Gastrocnemius medialis (tissue), 4 donors: ENCODE measurements at regions not wholly inside any gene's neighbourhood (a gene's known extent, or its start where the extent isn't known, plus 50 kb on each side); places are given as distances from the start of the nearest gene placed in this dataset.

Experiments
- ATAC-seq, 2 donors: fragments of 150-250 bp; one replicate each; pipeline ENCODE4 v1.9.1; 2016
- DNase-seq, 2 donors: peaks; one replicate each; pipeline ENCODE4 v3.0.0-alpha.2; 2019
- H3K27ac ChIP-seq, 4 donors: fragments of 200-600 bp; sonication (generic); 1 replicate in 1 of 4; 2 replicates in 3 of 4; pipeline ENCODE4 v1.5.1; 2016 to 2018; ENCODE audit warnings: mild to moderate bottlenecking in 2 of 4, moderate library complexity in 1 of 4
- H3K27me3 ChIP-seq, 3 donors: fragments of 200-600 bp; sonication (generic) in 2 of 3; 1 replicate in 1 of 3; 2 replicates in 2 of 3; pipeline versions ENCODE4 v1.5.1 to v1.6.0; 2016 to 2019; ENCODE audit warnings: mild to moderate bottlenecking in 1 of 3, moderate library complexity in 1 of 3
- H3K36me3 ChIP-seq, 2 donors: fragments of 200-600 bp; sonication (generic) in 1 of 2; one replicate each; pipeline ENCODE4 v1.5.1; 2017 to 2018
- H3K4me1 ChIP-seq, 2 donors: fragments of 200-600 bp; sonication (generic) in 1 of 2; one replicate each; pipeline ENCODE4 v1.5.1; 2016 to 2017; ENCODE audit warnings: mild to moderate bottlenecking in 2 of 2
- H3K4me3 ChIP-seq, 4 donors: fragments of 200-600 bp; sonication (generic) in 3 of 4; 1 replicate in 1 of 4; 2 replicates in 3 of 4; pipeline ENCODE4 v1.5.1; 2016 to 2019; ENCODE audit warnings: mild to moderate bottlenecking in 2 of 4
- H3K9me3 ChIP-seq, 3 donors: fragments of 200-600 bp; sonication (generic) in 2 of 3; 1 replicate in 1 of 3; 2 replicates in 2 of 3; pipeline ENCODE4 v1.5.1; 2016 to 2019
- POLR2A ChIP-seq, 2 donors: fragments of 450-650 bp; IDR thresholded peaks; one replicate each; pipeline ENCODE4 v1.6.1; 2017; ENCODE audit warnings: antibody characterized with exemption in 2 of 2, mild to moderate bottlenecking in 2 of 2, moderate library complexity in 2 of 2
- in situ Hi-C, 4 donors: fragments of 200-750 bp; cut with MboI; loops; one replicate each; pipeline versions ENCODE4 v1.15.0 to v1.8.0; 2017; ENCODE audit warnings: low sequenced_read_pairs in 4 of 4
- intact Hi-C: fragments of 100-400 bp; cut with DNase I; formaldehyde crosslinking; loops from one replicate; pipeline ENCODE4 v1.15.1; 2023; ENCODE audit warnings: low total_unique reads
- TF ChIP-seq, protein P1 (sequence below), 5 experiments: fragments of 450-650 bp in 3 of 5; fragments of 200-600 bp in 2 of 5; sonication (generic) in 2 of 5; IDR thresholded peaks in 4 of 5; conservative IDR thresholded peaks in 1 of 5; 1 replicate in 4 of 5; 2 replicates in 1 of 5; pipeline ENCODE4 v1.5.1; 2016 to 2019; ENCODE audit warnings: antibody characterized with exemption in 5 of 5, mild to moderate bottlenecking in 3 of 5, moderate library complexity in 3 of 5

DNA sequence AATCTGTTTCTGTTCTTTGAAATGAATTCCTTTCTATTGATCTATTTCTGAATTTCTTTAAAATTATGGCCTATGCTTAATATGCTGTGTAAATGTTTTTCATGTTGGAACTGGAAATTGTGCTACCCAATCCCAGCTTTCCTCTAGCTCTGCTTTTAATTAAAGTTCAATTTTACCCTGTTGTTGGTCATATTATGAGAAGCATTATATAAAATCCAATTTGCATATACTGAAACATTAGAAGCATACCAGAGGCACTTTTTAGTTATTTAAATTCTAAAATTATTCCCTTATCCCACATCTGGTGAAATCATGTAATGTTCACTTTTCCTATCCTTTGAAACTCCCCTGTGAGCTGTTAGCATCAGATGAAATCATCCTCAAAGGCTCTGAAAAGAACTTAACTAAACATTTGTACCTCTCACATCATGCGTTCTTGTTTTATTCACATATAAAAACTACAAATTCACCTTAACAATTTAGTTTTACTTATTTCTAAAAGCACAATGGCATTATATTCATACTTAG lies 160.6 kb upstream of the COL21A1 start:
- intact Hi-C loops (no loop called here), in situ Hi-C loops (no loop called here)
- no peak for TF ChIP-seq POLR2A (IDR thresholded peaks at IDR 0.05)
- TF ChIP-seq, protein P1, sequence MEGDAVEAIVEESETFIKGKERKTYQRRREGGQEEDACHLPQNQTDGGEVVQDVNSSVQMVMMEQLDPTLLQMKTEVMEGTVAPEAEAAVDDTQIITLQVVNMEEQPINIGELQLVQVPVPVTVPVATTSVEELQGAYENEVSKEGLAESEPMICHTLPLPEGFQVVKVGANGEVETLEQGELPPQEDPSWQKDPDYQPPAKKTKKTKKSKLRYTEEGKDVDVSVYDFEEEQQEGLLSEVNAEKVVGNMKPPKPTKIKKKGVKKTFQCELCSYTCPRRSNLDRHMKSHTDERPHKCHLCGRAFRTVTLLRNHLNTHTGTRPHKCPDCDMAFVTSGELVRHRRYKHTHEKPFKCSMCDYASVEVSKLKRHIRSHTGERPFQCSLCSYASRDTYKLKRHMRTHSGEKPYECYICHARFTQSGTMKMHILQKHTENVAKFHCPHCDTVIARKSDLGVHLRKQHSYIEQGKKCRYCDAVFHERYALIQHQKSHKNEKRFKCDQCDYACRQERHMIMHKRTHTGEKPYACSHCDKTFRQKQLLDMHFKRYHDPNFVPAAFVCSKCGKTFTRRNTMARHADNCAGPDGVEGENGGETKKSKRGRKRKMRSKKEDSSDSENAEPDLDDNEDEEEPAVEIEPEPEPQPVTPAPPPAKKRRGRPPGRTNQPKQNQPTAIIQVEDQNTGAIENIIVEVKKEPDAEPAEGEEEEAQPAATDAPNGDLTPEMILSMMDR (IDR thresholded peaks at IDR 0.05 in 4 of 5, conservative IDR thresholded peaks at IDR 0.05 in 1 of 5), result no peak
- H3K27ac ChIP-seq, result no peak overlapping the region
- H3K9me3 ChIP-seq, result no peaks in the 10 kb centered on the region
- no peaks in the 10 kb centered on the region for H3K27me3 ChIP-seq
- no peak for ATAC-seq
- H3K4me3 ChIP-seq, result no peak overlapping the region
- no peaks in the 10 kb centered on the region for H3K4me1 ChIP-seq
- H3K36me3 ChIP-seq, result no peaks in the 10 kb centered on the region
- DNase-seq, result no peak

DNA sequence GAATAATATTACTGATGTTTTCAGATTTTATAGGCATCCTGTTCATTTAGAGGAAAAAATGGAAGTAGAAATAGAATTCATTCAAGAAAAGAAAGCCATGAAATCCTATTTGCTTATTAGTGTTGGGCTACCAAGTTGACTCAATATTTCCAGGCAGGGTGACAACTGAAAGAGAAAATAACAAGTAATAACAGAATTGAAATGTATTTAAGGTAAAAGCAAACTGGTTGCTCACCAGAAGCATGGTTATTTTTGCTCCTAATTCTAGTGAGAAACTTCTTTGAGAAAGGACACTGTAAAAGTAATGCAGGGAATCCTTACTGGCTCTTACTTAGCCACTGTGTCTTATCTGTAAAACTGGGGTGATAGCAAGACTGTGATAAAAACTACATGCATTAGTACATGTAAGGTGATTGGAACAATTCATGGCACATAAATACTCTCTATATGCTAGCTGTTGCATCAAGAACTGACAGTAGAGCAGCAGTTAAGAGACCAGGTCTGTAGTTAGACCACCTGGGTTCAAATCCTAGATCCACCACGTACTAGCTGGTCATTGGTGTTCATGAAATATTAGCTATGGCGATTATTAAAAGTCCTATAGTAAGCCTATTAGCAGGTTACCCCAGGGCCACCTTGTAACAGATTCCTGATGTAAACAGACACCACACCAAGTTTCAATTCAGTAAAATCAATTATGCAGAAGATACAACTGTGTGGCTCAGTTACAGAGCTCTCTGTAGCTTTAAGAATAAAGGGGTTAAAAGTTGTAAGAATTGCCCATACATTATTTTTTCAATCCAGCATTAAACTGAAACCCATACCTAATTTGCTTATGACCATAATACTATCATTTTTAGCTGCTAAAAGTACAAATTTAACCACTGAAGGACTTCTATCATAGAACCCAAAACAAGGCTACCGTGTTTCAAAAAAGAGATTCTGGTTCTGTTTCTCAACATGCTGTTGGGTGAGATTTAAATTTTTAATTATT lies 159.2 kb upstream of the COL21A1 start:
- H3K27me3 ChIP-seq, result no peaks in the 10 kb centered on the region
- H3K9me3 ChIP-seq, result no peaks in the 10 kb centered on the region
- TF ChIP-seq, protein P1 (IDR thresholded peaks at IDR 0.05 in 4 of 5, conservative IDR thresholded peaks at IDR 0.05 in 1 of 5), result no peak
- no peak for TF ChIP-seq POLR2A (IDR thresholded peaks at IDR 0.05)
- in situ Hi-C loops, result no loop called here
- ATAC-seq (no peak), DNase-seq (no peak)
- H3K4me1 ChIP-seq, result no peaks in the 10 kb centered on the region
- H3K4me3 ChIP-seq, result no peak overlapping the region
- H3K27ac ChIP-seq, result no peak overlapping the region
- no peaks in the 10 kb centered on the region for H3K36me3 ChIP-seq
- intact Hi-C loops, result no loop called here

DNA sequence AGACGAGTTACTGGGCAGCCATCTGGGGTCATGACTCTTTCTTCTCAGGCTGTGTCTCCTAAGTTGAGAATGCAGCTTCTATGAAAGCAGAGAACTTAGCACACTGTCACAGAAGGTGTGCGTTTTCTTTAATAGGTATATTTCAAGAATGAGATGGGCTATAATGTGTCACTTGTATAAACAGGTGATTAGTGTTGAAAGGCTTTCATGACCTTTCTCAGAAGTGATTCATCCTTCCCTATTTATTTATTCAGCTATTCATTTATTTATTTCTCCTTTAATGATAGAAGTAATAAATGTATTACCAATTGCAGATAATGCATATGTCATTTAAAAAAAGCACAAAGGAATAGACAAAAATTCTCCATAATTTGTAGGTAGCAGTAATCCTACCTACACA lies 157.2 kb upstream of the COL21A1 start:
- H3K4me3 ChIP-seq, result no peak overlapping the region
- intact Hi-C loops (no loop called here), in situ Hi-C loops (no loop called here)
- TF ChIP-seq, protein P1 (IDR thresholded peaks at IDR 0.05 in 4 of 5, conservative IDR thresholded peaks at IDR 0.05 in 1 of 5), result no peak
- TF ChIP-seq POLR2A (IDR thresholded peaks at IDR 0.05), result no peak
- H3K27me3 ChIP-seq, result no peaks in the 10 kb centered on the region
- H3K4me1 ChIP-seq, result no peaks in the 10 kb centered on the region
- no peaks in the 10 kb centered on the region for H3K36me3 ChIP-seq
- no peak for ATAC-seq
- no peak for DNase-seq
- H3K27ac ChIP-seq, result no peak overlapping the region
- no peaks in the 10 kb centered on the region for H3K9me3 ChIP-seq

- Histone ChIP-seq H3K27me3 (no peaks in the 10 kb centered on the region), H3K9me3 (no peaks in the 10 kb centered on the region), H3K36me3 (no peaks in the 10 kb centered on the region), H3K4me1 (no peaks in the 10 kb centered on the region), H3K4me3 (no peak overlapping the region), H3K27ac (no peak overlapping the region)
- in situ Hi-C loops, result no loop called here
- no peak for ATAC-seq
- no peak for TF ChIP-seq POLR2A (IDR thresholded peaks at IDR 0.05)
- TF ChIP-seq, protein P1 (IDR thresholded peaks at IDR 0.05 in 4 of 5, conservative IDR thresholded peaks at IDR 0.05 in 1 of 5), result no peak
- DNase-seq, result no peak
- intact Hi-C loops, result no loop called here
Observed at GRCh38 chr6:56403745-56404144, 156.4 kb upstream of the COL21A1 start.
